GM19328 (cell line): ENCODE measurements at regions not wholly inside any gene's neighbourhood (a gene's known extent, or its start where the extent isn't known, plus 50 kb on each side); places are given as distances from the start of the nearest gene placed in this dataset.

Experiments
- ATAC-seq: cut with Tn5 transposase; IDR thresholded peaks from one replicate; pipeline ENCODE4 v1.9.1; 2021; ENCODE audit warnings: mild to moderate bottlenecking, moderate library complexity; ENCODE audit not compliant: unreplicated experiment

GRCh38 chr6:101203664-101204063, 189.8 kb upstream of the GRIK2 start:
- ATAC-seq = no peak

DNA sequence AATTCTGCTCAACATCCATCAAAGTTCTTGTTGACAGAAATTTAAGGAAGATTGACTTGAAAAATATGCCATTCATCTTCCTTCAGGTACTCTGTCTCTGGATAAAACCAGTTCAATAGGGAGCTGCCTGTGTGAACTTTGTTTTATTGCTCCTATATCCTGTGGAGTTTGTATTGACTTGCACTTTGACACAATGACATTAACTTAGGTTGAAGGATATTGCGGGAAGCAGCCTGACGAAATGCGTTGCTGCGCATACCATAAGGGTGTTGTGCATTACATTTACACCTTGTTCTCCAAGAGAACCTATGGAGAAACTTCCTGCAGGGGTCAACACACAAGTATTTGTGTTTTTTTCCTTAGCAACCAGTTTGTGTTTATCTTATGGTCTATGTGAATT, 185.4 kb upstream of the GRIK2 start:
- ATAC-seq = no peak

DNA sequence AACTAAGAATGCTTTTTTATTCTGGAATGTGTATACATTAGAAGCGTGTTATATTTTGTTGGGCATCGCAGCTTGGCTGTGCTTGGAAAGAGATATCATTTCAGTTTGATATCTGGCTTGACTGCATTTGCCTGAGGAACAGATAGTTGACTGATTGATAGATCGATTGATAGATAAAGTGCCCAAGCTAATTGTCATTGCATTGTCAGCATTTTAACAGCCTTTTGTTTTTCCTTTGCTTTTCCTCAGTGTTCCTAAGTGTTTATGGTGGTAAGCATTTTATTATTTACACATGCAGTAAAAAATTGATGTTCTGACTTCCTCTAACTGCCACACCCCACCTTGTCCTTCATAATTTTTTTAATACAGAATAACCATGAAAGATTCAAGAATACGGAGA, 180.9 kb upstream of the GRIK2 start:
- ATAC-seq = no peak

GRCh38 chr6:101222007-101222406, 171.5 kb upstream of the GRIK2 start:
- ATAC-seq = no peak

DNA sequence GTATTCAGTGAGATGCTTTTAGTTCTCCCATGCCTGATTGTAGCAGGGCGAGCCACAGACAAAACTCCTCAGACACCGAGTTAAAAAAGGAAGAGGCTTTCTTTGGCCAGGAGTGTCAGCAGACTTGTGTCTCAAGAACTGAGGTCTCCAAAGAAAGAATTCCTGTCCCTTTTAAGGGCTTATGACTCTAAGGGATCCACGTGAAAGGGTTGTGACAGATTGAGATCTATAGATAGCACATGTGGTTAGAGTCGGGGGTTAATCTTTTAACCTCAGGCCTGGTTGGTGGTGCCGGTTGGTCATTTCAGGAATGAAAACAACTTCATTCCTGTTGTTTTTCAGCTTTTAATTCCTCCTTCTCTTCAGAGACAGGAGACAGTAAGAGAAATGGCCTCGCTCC, 168.8 kb upstream of the GRIK2 start:
- ATAC-seq = no peak

DNA sequence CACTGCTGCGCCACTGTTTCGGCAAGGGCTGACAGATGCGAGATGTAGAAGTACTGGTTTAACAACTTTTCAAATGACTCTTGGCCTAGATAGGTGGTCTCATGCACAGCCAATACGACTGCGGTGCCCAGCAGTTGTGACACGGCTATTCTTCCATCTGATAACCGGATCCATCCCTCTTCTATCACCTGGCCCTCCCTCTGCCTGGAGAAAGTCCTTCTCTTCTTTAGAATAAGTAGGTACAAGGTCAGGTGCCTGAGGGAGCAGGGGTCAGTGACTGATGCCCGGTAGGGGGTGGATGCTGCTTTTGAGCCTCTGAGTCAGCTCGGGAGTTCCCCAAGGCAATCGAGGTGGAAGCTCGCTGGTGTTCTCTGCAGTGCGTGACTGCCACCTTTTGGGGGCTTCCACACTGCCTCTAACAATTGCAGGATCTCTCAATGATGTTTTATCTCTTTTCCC, 166.8 kb upstream of the GRIK2 start:
- ATAC-seq = no peak

DNA sequence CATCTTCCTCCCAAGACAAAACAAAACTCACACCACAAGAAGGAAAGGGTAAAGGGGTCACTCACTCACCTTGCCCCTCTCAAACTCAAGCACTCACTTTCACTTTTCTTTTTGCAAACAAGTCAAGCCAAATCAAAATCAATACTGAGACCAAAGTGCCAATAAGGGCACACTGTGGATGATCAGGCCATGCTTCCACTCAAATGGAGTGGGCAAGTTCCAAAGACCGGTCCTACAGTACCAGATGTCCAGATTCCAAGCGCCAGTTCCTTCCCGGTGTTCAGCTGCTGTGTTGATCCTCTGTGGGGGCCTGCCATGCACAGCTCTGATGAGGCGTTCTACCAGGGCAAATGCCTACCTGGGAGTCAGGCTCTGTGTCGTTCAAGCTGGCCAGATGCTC, 162.6 kb upstream of the GRIK2 start:
- ATAC-seq = no peak

- ATAC-seq = no peak
These were observed 161.8 kb upstream of the GRIK2 start for GRCh38 chr6:101231606-101232235.

- no peak for ATAC-seq
These were observed 160.5 kb upstream of the GRIK2 start for GRCh38 chr6:101232961-101233360.

- ATAC-seq = no peak
These were observed 156.8 kb upstream of the GRIK2 start for GRCh38 chr6:101236709-101237108.

- ATAC-seq = no peak
These were observed 152.1 kb upstream of the GRIK2 start for GRCh38 chr6:101241442-101241841.

DNA sequence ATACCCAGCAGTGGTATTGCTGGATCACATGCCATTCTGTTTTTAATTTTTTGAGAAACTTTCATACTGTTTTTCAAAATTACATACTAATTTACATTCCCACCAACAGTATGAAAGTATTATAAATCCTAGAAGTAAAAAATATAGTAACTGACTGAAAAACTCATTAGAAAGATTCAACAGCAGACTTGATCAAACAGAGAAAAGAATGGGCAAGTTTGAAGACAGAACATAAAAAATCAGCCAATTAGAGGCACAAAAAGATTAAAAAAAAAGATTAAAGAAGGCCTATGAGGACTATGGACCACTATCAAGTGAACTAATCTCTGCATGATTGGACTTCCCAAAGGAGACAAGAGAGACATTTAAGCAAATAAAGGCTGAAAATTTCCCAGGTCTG, 144.0 kb upstream of the GRIK2 start:
- ATAC-seq = no peak

DNA sequence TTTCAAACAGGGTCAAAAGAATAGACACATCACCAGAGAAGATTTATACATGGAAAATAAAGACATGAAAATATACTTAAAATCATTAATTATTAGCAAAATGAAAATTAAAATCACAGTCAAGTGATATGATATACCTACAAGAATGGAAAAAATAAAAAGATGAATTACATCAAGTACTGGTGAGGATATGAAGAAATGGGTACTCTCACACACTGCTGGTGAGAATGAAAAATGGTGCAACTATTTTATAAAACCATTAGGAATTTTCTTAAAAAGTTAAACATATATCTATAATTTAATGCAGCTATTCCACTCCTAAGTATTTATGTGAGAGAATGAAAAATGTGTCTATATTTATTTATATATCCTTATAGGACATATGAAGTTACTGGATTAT, 136.3 kb upstream of the GRIK2 start:
- no peak for ATAC-seq

DNA sequence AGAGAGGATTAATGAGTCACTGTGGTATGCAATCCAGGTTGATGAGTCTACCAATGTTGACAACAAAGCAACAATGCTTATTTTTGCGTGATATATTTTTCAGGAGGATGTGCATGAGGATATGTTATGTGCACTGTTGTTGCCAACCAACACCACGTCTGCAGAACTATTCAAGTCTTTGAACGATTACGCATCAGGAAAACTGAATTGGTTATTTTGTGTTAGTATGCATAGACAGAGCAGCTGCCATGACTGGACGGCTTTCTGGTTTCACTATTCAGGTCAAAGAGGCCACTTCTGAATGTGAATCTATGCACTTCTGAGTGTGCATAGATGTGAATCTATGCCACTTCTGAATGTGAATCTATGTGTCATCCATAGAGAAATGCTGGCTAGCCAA, 134.0 kb upstream of the GRIK2 start:
- no peak for ATAC-seq

DNA sequence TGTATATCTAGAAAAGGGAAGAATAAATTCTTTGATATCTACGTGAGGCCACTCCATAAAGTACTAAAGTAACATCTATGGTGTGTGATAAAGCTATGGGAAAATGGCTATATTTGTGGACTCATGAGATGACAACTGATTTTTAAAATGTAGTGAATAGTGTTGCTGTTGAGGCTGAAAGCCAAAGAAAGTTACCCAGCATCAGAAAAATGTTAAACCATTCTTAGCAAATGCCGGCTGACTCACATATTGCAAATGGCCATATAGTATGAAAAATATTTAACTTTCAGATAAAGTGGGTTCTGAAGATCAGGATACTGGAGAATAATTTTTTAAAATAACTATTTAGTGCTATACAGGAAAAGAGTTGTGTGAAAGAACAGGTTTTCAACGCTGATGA, 129.9 kb upstream of the GRIK2 start:
- no peak for ATAC-seq

GRCh38 chr6:101266063-101266462, 127.4 kb upstream of the GRIK2 start:
- no peak for ATAC-seq

- ATAC-seq = no peak
These were observed 125.0 kb upstream of the GRIK2 start for GRCh38 chr6:101268541-101268940.

GRCh38 chr6:101275251-101275650, 118.3 kb upstream of the GRIK2 start:
- no peak for ATAC-seq

DNA sequence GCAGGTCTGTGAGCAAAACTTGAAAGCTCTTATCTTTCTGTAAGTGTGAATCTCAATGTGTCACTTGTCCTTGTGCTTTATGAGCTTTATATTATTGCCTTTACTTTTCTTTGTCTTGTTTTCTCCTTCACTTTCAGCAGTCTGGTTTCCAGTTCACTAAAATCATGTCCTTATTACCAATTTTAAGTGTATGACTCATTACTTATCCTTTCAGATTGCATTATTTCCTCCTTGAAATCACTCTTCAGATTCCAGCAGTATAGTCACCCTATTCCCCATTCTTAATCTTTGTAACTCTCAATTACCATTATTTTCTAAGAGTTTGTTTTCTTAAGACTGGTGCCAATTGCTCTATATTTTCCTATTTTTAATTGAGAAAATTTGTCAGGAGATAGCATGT, 117.4 kb upstream of the GRIK2 start:
- ATAC-seq = no peak

GRCh38 chr6:101279410-101279809, 114.1 kb upstream of the GRIK2 start:
- ATAC-seq = no peak

GRCh38 chr6:101281266-101281665, 112.2 kb upstream of the GRIK2 start:
- ATAC-seq = no peak

- ATAC-seq = no peak
These were observed 109.4 kb upstream of the GRIK2 start for GRCh38 chr6:101284131-101284530.

- no peak for ATAC-seq
These were observed 107.4 kb upstream of the GRIK2 start for GRCh38 chr6:101286146-101286545.
